GM12865 (cell line): ENCODE measurements at regions not wholly inside any gene's neighbourhood (a gene's known extent, or its start where the extent isn't known, plus 50 kb on each side); places are given as distances from the start of the nearest gene placed in this dataset.
"Not testable (repeated sequence)": the region's sequence is repeated elsewhere in the genome, so short reads cannot be mapped to it uniquely, and the experiment has no call there.

Experiments
- DNase-seq: peaks from one replicate; pipeline ENCODE4 v3.0.0; 2010; ENCODE audit warnings: low read depth
- H3K4me3 ChIP-seq: 2 replicates; pipeline ENCODE4 v1.5.1; 2011; ENCODE audit warnings: mild to moderate bottlenecking, low read depth, low read length, control low read depth
- CTCF ChIP-seq: IDR thresholded peaks from 2 replicates; pipeline ENCODE4 v1.5.1; 2011; ENCODE audit warnings: low read length, control low read depth, low read depth, inconsistent platforms; ENCODE audit not compliant: insufficient read depth; ENCODE audit errors: missing control alignments

GRCh38 chr12:48409938-48410337, 59.2 kb upstream of the ZNF641 start:
- H3K4me3 ChIP-seq, result not testable (repeated sequence)

DNA sequence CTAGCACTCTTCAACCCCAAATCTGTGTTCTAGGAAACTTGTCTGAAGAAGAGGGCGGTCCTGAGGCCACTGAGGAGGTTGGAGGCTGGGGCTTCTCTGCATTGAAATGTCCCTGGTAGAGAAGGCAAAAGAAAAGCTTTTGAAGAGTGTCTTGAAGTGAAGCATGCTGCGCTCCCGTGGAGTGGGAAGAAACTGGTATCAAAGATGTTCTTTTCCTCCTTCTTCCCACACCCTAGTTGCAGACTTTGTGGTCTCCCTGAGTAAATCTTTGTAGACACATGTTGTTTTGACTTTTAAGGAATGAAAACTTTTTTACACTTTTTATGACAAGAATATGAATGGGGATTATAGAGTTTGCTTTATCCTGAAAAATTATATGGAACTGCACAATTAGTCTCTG, 59.0 kb upstream of the ANP32D start:
- DNase-seq, result no peak
- H3K4me3 ChIP-seq, result no peak overlapping the region
- no peak for TF ChIP-seq CTCF

More at GRCh38 chr12:48409938-48410337, 59.2 kb upstream of the ZNF641 start:
- DNase-seq, result peak; percentile 14

- no peak for DNase-seq
- TF ChIP-seq CTCF, result no peak
- no peak overlapping the region for H3K4me3 ChIP-seq
Observed at GRCh38 chr12:48414021-48414420, 58.3 kb upstream of the ANP32D start.

DNA sequence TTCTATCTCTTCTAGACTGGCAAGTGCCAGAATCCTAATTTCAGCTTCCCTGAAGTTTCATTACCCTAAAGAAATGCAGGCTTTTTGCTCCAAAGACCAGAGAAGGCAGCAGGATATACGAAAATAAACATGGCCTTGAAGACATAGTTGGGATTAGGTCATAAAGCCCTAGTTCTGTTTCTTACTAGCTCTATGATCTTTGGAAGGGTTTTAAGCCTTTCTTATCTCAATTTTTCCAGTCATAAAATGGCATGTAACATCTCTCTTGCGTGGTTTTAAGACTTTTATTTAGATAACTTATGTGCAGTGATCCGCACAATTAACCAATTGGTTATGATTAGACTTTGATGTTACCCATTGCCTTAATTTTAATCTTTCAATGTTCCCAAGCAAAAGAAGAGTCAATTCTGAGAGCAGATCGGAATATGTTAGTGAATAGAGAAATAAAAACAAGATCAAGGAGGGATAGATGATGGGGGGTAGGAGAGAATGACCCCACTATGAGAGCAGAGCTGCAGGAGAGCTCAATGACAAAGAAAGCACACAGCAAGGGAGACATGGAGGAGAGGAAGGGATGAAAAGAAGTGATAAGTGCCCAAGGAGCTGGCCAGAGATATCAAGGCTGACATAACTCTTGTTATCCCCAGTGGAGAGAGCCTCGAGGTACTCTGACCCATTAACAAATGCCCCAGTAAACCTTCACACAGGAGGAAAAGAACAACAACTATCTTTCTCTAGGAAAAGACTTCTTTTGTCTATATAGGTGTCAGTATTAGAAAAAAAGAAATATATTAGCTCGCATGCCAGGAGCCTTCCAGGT, 53.0 kb upstream of the ANP32D start:
- H3K4me3 ChIP-seq, result no peak overlapping the region
- no peak for TF ChIP-seq CTCF
- no peak for DNase-seq

- no peak for TF ChIP-seq CTCF
Observed at GRCh38 chr12:48420039-48420775, 52.2 kb upstream of the ANP32D start.

GRCh38 chr12:48422060-48422459, 50.3 kb upstream of the ANP32D start:
- TF ChIP-seq CTCF, result no peak
- H3K4me3 ChIP-seq, result no peak overlapping the region
- DNase-seq, result no peak

More at GRCh38 chr12:48420039-48420775, 52.2 kb upstream of the ANP32D start:
- DNase-seq, result no peak
- no peak overlapping the region for H3K4me3 ChIP-seq
